GM19452 (cell line): ENCODE measurements at regions not wholly inside any gene's neighbourhood (a gene's known extent, or its start where the extent isn't known, plus 50 kb on each side); places are given as distances from the start of the nearest gene placed in this dataset.

Experiments used
- ATAC-seq: cut with Tn5 transposase; IDR thresholded peaks from one replicate; pipeline ENCODE4 v1.9.1; 2021; ENCODE audit not compliant: unreplicated experiment

DNA sequence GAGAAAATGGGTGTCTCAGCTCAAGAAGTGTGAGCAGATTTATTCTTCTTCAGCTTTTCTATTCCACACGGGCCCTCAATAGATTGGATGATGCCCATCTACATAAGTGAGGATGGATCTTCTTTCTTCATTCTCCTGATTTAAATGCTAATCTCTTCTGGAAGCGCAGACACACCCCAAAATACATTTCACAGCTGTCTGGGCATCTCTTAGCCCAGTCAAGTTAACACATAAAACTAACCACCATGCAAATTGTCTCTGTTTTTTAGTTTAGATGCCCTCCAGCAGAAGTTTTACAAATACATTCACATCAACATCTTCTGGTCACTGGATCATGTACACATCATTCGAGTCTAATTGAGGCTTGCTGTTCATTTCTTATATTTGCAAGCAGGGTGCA, 249.0 kb upstream of the VCX3A start:
- ATAC-seq, result no peak

- ATAC-seq, result no peak
These were observed 247.9 kb upstream of the VCX3A start for GRCh38 chrX:6782831-6783230.

- no peak for ATAC-seq
These were observed 243.9 kb upstream of the VCX3A start for GRCh38 chrX:6778544-6779503.

- no peak for ATAC-seq
These were observed 242.5 kb upstream of the VCX3A start for GRCh38 chrX:6777238-6778002.

DNA sequence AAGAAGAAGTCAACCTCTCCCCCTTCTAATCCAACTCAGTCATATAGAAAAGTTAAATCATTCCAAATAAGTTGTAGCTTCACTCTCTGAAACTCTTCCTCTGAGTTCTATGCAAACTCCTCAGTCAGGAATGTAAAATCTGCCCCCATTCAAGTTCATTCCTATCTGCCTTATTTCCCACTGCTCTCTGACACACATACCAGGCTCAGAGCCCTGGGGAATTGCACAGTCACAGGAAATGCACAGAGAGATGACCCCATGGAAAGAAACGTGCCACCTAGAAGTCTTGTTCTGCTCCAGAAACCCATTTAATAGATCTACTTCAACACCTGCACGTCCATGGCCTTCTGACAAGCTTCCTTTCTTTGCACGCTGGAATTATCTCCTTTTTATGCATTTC, 236.0 kb upstream of the VCX3A start:
- no peak for ATAC-seq

- ATAC-seq, result no peak
These were observed 234.0 kb upstream of the VCX3A start for GRCh38 chrX:6768881-6769280.

- no peak for ATAC-seq
These were observed 226.3 kb upstream of the VCX3A start for GRCh38 chrX:6761251-6761650.

- no peak for ATAC-seq
These were observed 224.9 kb upstream of the VCX3A start for GRCh38 chrX:6759655-6760375.

GRCh38 chrX:6758234-6758633, 223.3 kb upstream of the VCX3A start:
- no peak for ATAC-seq

DNA sequence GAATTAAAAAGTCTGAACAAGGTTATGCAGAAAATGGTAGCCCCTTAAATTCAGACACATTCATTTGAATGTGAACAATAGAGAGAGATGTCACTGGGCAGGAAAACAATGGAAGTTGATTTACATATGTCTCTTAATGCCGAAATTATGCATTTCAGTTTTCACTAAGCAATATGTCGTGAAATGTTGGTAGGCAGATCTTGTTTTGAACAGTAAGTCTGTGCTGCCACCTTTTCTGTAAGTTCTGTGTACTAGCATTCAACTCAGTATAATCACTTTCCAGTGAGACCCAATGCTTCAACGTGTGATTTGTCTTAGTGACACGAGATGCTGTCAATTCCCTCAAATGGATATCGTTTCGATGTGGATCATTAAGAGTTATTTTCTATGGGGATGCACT, 222.7 kb upstream of the VCX3A start:
- no peak for ATAC-seq

DNA sequence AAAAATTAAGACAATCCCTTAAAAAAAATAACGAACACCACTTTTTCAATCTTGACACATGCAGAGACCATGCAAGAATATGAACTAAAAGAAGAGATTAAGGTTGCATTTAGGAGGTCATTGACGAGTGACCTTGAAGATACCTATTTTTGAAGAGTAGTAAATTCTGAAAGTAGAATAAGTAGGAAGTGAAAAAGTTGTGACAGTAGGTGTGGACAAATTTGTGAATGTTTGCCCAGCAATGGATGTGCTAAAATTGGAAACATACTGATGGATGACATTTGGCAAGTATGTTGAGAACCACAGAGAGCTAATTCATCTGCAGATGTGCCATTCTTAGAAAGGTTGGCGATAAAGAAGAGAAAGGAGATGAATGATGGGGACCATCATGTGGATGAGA, 213.7 kb upstream of the VCX3A start:
- no peak for ATAC-seq

DNA sequence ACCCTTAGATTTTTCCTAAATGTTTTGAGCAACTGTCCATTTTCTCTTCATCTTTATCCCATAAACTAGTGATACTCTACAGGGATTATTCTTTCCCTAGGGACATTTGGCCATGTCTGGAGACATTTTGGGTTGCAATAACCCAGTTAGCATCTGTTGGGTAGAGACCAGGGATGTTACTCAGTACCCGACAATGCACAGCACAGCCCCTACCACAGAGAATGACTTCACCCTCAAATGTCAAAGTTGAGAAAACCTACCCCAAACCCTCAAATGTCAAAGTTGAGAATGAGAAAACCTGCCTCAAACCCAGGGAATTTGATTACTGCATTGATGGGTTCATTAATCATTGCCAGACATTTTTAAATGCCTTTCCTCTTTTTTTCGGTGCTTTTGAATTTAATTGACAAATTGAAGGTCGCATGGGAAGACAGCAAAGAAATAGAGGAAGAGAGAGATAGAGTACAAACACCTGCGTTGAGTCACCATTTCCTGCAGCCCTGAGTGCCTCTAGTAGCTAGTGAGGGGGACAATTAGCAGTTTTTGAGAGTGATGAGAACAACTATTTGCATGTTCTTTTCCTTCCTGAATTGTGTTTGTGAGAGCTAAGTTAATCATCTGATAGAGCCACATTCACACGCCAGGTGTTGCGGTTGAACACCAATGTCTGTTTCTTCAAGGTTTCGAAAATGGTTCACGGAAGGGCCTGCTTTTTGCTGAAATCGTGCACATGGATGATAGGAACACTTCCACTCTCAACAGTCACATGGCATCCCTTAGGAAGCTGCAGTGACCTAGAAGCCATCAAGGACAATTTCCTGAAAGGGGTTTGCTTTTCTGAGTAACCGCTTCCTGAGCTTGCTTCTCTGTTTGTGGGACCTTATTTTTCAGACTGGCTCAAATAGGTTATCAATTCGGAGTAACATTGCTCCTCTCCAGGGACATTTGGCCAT, 203.9 kb upstream of the VCX3A start:
- ATAC-seq, result peak; percentile 95

DNA sequence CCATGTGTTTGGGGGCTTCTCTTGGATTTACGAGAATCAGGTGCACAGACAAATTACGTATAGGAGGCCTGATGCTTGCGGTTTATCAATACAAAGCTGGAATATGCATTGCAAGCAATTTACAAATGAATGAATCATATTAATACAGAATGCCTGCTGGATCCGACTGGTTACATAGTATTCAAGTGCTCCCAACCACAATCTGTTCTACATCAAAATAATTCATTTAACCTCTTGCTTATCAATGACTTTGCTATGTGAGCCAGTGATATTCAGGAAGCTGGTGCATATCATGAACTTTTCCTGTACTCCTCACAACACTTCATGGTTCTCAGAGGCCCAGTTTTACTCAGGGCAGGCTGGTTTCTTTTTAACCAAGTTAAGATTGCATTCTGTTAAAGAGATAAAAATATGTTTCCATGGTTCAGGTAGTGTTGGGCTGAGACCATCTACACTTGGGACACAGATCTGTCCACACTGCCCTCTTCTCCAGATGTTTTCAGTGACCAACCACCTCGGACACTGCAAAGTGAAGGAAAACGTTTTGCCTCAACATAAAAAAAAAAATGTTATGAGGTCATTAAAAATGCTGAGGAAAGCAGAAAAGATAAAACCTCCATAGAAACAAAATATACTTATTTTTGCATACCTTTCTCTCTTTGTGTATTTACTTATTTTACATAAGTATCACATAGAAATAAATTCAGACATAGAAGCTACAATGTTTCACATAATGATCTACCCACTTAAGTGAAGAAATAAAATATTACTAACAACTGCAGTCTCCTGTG, 200.1 kb upstream of the VCX3A start:
- ATAC-seq, result no peak

- ATAC-seq, result peak; percentile 53
These were observed 197.2 kb upstream of the VCX3A start for GRCh38 chrX:6732101-6732500.

DNA sequence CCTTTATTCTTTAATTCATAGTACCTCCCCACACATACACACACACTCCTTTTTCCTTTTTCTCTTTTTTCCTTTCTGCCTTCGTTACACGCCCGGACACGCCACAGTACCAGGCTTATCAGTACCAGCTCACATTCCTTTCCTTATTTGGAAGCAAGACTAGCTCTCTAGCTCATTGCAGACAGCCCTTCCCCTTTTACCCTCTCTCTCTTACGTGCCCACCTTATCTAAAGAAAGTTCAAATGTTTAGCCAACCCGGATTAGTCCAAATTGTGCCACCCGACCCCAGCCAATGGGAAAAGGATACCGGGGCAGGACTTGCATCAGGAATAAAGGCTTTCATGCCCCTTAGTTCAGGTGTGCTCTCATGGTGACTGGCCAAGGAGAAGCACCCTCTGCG, 194.7 kb upstream of the VCX3A start:
- ATAC-seq, result no peak

GRCh38 chrX:6718766-6719165, 183.8 kb upstream of the VCX3A start:
- no peak for ATAC-seq

DNA sequence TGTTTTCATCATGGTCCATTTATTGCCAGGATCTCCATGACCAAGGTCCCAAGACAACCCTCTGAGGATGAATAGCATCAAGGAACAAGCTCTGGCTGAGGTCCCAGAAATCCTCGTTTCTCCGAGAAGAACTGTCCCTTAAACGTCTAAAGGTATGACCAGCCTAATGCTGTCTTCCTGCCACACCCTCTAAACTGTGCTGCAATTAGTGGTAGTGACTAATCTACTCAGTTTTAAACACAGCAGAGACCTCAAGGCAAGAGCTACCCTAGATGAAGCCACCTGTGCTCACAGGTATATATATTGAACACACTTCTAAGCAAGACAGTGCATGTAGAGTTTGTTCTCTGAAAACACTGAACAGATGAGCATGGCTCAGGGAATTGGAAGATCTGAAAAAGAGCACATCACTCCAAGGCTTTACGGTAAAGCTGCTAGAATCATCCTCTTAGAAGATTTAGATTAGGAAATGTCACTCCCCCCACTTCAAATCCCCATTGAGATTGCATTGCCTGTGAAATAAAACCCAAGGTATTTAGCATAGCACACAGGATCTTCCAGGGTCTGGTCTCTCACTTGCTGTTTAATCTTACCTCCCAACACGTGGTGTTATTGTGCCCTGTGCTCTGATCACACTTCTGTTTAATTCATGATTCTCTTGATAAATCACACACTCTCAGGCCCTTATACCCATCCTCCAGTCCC, 173.9 kb upstream of the VCX3A start:
- ATAC-seq, result no peak

DNA sequence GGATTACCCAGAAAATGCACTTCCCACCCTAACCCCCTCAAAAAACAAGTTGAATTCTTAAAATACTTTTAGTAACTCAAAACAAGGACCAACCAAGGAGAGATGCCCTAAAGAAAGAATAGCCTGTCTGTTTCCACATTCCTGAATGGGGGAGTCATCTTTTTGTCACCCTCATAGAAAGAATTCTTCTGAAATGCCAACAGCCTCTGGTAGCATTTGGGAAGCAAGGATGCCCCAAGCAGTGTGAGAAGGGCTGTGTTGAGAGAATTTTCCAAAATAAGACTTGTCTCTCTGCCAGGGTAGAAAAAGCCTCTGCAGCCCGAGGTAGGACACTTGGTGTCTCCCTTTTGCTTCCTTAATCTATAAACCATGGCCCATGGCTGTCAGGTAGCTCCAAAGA, 173.1 kb upstream of the VCX3A start:
- no peak for ATAC-seq

DNA sequence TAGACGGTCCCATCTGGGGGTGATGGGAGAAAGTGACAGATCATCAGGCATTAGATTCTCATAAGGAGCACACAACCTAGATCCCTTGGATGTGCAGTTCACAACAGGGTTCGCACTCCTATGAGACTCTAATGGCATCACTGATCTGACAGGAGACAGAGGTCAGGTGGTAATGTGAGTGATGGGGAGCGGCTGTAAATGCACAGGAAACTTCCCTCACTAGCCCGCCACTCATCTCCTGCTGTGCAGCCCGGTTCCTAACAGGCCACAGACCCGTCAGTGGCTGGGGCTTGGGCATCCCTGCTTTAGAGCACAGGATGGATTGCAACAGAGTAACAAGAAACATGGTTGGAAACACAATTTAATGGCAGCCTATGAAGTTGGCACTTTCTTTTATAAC, 172.6 kb upstream of the VCX3A start:
- ATAC-seq, result no peak
